Activated CD8-positive, alpha-beta memory T cell treated with anti-CD3 and anti-CD28 coated beads for 4 hours (primary cell): ENCODE measurements at regions not wholly inside any gene's neighbourhood (a gene's known extent, or its start where the extent isn't known, plus 50 kb on each side); places are given as distances from the start of the nearest gene placed in this dataset.

Experiments used
- DNase-seq, 2 donors: peaks; one replicate each; pipeline ENCODE4 v3.0.0-alpha.2; 2020; ENCODE audit warnings: low read depth in 2 of 2

DNA sequence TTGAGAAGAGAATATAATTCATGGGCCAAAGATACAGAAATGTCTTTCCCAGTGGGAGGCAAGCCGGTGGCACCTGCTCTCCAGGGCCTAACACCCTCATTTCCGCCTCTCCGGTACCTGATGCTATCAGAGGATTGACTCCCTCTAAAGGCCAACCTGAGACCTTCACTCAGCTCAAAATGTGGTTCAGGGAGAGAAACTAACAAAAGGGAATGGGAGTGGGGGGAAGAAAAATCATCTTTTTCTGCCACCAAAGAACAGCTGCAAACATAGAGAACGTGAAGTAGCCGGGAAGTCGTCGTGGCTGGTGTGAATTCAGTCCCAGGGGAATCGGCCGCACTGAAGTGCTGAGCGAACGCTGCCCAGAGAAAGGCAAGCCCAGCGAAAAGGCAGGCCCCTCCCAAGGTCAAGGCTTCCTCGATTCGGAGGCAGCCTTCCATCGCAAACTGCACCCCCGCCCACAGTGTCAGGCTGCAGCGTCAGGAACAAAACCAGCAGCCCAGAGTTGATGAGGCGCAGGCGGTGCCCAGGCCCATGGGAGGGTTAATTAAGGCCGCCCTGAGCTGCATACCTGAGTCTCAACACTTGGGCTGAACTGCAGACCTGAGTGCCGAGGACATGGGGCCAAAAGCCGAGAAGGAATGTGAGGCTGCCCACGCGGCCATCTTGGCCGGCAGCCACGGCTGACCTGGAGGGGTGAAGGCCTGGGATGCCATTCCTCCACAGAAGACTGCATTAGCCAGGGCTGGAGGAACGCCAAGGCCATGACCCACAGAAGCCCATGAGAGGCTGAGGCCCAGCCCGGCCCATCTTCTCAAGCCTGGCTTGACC, 160.2 kb downstream of the PSMG1 start:
- no peak for DNase-seq

DNA sequence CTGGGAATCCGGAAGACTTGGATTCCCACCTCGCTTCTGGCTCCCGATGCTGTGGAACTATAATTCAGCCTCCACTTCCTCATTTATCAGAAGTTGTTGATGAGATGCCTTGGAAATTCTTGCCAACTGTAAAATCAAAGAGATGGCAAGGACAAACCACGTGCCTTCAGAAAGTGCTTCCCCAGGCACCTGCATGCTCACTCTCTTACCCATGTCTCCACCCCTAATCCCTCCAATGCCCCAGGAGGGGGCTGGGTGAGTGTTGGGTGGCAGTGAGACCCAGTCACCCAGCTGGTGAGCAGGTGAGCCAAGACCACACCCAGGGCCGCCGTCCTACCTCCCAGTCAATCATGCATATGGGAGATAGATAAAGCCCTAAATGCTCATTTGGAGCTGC, 160.8 kb downstream of the PSMG1 start:
- DNase-seq, result no peak

DNA sequence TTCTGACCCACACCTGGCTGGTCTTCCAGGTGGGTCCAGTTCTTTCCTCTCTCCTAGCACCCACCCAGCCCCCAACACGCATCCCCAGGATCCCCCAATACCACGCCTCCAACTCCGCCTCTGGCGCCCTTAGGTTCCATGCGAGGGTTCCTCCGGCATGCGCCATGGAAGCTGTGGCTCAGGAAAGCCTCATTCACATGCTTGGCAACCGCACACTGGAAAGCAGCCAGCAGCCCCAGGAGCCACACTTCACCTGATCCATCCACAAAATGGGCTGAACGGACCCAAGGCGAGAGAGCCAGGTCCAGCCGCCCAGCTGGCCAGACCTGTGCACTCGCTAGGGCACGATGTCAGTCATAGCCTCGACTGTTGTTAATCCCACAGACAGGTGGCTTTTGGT, 161.2 kb downstream of the PSMG1 start:
- DNase-seq, result no peak

DNA sequence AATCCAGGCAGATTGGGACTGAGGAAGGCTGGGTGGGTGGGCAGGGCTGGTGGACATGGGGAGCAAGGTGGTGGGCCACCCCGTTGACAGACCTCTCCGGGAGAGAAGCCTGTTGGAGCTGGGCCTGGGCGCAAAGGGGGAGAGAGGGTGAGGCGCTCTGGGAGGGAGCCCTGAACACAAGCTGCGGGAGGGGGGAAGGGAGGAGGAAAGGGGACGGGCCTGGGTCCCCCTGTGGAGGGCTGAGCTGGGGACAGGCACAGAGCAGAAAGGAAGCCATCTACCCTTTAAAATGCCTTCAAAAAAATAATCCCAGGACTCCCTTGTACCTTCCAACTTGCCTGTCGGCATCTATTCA, 161.8 kb downstream of the PSMG1 start:
- DNase-seq, result no peak

DNA sequence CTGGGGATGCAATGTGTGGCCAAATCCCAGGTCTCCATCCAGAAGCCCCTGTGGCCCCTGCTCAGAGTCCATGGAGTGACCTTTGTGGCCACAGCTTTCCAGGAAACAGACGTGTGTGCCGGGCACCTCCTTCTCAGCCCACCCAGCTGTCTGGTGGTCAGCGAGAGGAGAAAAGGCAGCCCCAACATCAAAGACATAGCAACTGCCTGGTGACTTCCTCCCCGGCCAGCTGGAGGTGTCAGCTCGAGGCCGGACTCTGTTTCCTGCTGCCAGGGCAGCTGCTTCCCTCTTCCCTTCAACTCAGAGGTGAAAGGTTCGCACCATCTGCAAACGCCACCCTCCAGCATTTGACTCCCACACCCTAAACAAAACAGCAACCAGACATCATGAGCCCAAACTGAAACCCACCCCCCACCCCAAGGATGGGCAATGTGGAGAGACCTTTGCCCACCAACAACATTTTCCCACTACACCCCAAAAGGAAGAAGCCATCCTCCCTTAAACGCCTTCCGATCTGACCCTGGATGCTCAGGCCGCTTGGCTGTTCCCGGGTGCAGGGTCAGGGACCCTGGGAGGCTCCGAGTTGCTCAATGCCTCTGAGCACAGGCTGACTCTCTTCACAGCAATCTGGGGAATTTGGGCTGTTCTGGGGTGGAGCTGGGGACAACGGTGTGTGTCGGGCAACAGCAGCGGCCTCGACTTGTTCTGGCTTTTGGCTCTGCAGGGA, 162.3 kb downstream of the PSMG1 start:
- no peak for DNase-seq

DNA sequence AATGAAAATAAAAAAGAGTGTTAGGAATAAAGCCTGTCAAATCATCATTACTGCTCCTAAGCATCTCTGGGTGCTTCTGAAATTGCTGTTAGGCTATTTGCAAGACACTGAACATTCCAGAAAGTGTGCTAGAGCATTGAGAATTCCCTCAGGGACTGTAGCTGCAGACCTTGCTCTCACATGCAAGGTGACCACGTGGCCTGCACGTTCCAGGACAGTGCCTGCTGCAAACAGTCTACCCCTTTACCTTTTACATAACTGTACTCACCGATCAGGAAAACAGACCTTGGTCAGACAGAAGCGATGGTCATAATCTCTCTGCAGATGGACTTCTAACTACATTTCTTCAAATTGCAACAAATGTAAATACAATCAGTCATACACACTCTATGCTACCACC, 164.5 kb downstream of the PSMG1 start:
- no peak for DNase-seq

DNA sequence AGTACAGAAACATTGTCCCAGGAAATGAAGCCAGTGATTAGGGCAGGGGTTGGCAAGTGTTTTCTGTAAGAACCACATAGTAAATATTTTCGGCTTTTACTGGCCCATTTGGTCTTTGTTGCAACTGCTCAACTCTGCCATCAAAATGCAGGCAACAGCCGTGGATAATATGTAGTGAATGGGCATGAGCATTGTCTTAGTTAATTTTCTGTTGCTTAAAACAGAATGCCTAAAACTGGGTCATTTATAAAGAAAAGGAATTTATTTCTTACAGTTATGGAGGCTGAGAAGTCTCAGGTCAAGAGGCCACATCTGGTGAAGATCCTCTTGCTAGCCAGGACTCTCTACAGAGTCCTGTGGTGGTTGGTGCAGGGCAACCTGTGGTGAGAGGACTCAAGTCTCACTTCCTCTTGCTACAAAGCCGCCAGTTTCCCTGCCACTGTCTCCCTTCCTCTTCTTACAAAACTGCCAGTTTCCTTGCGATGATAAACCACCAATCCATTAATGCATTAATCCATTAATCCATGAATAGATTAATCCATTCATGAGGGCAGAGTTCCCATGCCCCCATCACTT, 166.4 kb downstream of the PSMG1 start:
- DNase-seq, result no peak

DNA sequence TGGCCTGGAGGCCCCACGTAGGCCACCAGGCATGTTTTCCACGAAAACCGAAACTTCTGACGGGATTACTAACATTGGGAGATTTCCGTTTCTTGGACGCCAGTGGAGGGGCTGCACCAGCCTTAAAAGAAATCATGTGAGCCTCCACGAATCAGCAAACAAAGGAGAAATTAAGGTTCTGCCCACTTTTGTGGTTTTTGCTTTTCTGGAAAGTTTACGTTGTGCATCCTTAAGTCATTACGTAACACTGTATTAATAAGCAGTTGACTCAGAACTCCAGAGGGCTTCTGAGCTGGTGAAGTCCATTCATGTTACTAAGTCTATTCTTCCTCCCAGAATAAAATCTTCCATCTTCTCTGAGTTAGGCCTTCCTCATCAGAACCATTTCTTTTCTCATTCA, 168.5 kb downstream of the PSMG1 start:
- DNase-seq, result no peak

DNA sequence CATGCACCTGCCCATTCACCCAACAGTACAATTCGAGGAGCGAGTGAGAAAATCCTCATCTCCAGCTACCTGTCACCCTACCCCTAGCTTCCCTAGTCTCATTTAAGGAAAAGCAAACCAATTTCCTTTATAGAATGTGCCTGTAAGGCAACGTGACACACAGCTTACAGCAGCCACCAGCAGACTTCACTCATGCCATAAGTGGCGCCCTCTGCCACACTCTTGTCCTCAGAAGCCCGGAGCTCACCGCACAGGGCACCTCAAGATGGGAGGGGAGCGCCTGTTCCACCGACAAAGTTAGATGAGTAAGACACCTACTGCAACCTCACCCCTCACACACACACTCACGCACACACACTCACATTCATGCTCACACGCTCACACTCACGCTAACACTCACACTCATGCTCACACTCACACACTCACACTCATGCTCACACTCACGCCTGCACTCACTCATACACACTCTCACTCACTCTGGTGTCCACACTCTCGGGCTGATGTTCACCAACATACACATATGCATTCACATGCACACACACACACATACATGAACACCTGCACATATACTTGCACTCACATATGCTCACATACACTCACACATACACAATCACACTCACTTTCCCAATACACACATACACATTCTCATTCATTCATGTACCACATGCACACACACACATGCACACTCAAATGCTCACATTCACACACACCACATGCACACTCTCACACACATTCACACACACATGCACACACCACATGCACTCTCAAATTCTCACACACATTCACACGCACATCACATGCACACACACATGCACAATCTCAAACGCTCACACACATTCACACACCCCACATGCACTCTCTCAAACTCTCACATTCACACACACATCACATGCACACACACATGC, 170.7 kb downstream of the PSMG1 start:
- no peak for DNase-seq

DNA sequence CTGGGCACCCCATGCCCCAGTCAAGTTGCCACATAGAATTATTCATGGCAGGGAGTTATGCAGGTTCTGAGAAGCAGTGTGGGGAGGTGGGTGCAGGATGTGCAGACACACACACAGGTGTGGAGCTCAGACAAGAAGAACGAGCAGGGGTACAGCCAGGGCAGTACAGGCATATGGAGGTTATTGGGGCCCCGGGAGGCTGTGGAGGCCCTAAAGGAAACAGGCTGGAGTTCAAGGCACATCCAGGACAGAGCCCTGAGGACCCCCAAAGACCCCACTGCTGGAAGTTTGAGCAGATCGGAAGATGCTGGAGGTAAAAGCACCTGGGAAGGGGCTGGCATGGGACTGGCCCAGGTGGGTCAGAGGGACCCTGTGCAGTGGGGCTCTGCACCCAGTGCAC, 171.3 kb downstream of the PSMG1 start:
- DNase-seq, result no peak

DNA sequence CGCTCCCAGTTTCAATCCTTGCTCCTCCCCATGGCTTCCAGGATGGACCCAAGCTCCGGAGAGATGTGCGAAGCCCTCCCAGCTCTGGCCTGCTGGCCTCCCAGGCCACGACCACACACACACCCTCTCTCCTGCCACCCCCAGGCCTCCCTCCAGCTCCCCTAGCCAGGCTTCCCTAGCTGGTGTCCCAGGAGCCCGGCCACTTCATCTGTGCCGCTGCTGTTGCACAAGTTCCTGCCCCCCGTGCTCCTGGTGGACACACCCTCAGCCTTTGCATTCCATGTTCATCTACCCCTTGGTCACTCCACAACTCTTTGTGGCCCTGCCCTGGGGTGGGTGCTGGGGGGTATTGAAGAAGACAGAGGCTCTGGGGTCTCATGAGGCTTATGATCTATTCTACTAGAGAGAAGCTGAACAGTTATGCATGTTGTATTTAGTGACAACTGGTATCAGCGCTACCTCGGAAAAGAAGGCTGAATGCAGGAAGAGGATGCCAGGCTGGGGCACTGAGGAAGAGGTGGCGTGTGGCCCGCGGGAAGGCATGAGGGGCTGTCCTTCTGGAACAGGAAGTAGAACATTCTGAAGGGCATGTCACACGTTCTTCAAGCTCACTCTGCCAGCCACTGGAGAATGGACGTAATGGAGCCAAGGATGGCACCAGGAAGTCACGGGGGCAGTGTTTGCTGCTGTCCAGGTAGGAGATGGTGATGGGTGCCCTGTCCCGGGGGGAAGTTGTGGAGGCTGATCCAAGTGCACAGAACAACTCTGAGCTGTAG, 172.4 kb downstream of the PSMG1 start:
- DNase-seq, result no peak

DNA sequence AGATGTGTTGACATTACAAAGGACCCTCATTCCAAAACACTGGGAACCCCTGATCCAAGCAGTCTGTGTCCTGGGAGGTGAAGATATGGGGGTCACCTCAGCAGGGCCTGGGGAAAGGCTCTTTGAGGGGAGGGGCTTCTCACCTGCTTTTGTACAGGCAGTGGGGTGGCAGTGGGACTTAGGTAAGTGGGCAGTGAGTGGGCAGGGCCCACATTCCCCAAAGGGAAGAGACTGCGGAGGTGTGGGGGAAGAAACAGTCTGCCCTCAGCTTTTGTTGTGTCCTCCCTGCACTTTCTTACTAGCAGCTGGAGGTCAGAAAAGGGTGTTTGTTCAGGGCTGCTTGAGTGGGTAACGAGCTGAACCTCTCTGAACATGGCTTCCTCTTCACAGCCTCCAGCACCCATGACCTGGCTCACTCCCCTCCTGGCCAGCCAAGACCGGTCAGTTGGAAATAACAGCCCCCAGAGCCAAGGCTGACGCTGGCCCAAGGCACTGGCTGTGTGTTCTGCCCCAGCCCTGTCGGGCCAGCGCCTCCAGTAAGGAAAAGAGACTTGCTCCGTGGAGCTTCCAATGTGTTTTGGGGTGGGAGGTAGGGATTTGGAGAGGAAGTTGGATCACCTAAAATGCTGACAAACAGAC, 173.5 kb downstream of the PSMG1 start:
- no peak for DNase-seq

DNA sequence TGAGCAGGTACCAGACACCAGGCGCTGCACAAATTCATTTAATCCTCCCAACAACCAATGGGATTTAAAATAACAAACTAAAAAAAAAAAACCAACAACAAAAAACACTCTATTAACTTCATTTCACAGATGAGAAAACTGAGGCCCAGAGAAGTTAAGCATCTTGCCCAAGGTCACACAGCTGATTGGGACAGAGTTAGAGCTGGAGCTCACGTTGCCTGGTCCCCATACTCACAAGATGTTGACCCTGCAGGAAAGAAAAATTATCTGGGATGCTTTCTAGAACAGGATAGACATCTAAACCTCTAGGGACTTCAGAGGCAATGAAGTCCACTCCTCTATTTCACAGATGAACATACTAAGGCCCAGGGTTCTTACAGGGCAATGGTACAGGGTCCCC, 175.3 kb downstream of the PSMG1 start:
- DNase-seq, result no peak

DNA sequence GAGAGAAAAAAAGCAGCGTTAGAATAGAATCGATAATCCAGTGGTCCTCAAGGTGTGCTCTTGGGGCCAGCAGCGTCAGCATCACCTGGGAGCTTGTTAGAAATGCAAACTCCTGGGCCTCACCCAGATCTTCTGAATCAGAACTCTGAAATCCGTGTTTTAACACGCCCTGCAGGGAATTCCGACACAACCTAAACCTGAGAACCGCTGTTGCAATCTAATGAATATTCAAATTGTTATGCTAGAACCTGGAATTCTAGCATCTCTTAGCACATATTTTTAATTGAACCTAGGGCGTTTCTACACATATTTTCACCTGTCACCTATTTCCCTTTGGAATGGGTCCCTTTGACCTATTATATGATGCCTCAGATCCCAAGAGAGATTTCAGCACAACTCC, 175.7 kb downstream of the PSMG1 start:
- DNase-seq, result no peak

DNA sequence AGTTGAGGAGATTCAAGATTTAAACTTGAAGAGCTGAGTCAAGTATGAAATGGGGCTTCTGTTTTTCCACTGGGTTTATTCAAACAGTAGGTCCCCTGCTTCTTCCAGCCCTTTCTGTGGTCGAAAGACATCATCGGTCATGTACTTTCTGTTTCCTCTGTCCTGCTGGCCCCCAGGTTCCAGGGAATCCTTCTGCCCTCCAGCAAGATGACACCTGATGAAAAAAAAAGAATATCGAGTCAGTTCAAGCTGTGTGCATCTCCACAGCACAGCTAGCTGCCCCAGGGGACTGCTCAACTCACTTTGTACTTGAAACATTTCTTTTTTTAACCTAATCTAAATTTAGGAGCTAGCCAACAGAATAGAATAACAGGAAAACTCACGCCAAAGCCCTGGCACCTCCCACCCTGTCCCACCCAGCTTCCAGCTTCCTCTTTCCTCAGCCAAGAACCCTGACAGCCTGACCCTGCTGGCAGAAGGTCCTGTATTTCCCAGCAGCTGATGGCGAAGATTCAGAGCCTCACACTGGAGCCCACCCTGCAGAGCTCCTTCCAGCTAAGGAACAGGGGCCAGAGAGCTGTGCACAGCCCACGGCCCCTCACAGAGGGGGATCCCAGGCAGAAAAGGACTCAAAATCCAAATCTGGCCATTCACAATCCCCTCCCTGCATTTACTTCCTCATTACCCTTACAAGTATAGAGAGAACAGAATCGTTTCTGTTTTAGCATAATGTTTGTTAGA, 176.5 kb downstream of the PSMG1 start:
- no peak for DNase-seq

DNA sequence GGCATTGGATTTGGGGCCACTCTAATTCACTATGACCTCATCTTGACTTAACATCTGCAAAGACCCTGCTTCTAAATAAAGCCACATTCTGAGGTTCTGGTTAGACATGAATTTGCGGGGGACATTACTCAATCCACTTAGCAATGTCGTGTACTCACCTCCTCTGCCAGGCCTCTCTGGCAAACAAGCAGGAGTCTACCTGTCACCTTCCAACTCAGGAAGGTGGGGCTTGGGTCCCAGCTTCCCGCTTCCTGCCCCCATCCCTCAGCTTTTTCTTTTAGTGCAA, 177.8 kb downstream of the PSMG1 start:
- DNase-seq, result no peak

DNA sequence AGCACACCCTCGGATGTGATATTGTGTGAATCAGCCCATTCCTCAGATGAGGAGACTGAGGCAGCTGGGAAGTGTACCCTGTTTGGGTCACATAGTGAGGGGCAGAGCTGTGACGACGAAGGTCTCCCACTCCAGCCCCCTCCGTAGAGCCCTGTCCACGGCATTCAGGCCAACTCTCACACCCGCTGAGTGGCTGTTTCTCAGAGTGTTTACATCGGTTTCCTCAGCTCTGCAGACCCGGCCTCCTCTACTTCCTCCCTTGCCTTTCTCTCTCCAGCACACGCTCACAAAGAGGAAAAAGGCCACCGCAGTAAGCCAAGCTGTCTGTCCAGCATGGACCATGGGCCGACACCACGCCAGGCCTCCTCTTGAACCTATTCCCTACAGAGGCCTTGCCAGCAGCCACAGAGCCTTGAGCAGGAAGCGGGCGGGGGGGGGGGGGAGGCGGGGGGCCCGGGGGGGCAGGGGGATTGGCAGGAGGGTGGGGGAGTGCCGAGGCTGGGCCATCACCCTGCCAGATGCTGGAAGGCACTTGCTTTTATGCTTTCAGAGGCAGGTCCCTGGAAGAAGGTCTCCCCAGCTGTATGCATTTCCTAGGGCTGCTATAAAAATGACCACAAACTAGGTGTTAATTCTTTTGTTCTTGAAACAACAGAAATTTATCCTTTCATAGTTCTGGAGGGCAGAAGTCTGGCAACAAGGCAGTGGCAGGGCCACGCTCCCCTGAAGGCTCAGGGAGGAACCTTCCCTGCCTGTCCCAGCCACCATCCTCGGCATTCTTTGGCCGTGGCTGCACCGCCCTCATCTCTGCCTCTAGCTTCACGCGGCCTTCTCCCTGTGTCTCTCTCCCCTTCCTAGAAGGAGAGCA, 178.4 kb downstream of the PSMG1 start:
- DNase-seq, result no peak

DNA sequence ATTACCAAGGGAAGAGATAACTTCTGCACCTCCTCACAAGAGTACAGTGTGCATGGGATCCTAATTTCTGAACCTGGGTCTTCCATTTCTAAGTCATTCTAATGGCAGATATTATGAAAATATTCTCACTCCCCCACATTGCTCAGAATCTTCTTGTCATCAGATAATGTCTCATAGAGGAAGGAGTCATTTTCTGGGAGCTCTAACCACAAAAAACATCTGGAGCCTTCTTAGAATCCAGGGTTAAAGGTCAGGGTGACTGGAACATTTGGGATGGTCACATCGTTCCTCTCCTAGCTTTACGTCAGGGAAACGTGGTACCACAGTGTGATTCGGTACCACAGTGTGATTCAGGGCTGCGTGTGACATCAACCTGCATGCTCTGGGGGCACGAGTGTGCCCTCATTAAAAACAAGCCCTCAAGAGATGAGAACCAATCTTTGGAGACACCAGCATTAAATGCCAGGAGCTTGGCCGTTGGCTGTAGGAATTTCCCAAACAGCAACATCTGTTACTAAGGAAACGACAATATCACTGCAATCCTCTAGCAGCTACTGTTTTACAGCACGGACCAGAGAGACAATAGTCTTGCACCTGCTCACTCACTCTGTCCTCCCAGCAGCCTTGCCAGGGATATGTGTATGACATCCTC, 179.1 kb downstream of the PSMG1 start:
- DNase-seq, result no peak

DNA sequence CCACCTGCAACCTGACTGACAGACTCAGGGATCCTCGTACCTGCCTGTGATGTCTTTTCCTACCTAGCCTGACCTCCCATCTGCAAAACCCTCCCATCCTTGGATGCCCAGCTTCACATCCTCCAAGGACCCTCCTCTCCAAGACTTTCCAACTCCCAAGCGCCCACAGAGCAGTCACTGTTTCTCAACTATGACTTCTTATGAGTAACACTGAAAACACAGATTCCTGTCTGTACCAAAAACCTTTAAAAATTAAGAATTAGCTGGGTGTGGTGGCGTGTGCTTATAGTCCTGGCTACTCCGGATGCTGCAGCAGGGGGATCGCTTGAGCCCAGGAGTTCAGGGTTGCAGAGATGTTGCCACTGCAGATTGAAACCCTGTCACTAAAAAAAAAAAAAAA, 181.9 kb downstream of the PSMG1 start:
- no peak for DNase-seq
